ENCODE measurements at regions not wholly inside any gene's neighbourhood (a gene's known extent, or its start where the extent isn't known, plus 50 kb on each side); places are given as distances from the start of the nearest gene placed in this dataset.

GRCh38 chr11:70655816-70656215 is 257.5 kb downstream of the CTTN start:
- DNase-seq = no peak

- no peak for DNase-seq
These were observed 257.9 kb downstream of the CTTN start for GRCh38 chr11:70656252-70656651.

- DNase-seq = no peak
These were observed 261.9 kb downstream of the CTTN start for GRCh38 chr11:70660059-70660888.

- DNase-seq = no peak
These were observed 262.5 kb downstream of the CTTN start for GRCh38 chr11:70660889-70661197.

DNA sequence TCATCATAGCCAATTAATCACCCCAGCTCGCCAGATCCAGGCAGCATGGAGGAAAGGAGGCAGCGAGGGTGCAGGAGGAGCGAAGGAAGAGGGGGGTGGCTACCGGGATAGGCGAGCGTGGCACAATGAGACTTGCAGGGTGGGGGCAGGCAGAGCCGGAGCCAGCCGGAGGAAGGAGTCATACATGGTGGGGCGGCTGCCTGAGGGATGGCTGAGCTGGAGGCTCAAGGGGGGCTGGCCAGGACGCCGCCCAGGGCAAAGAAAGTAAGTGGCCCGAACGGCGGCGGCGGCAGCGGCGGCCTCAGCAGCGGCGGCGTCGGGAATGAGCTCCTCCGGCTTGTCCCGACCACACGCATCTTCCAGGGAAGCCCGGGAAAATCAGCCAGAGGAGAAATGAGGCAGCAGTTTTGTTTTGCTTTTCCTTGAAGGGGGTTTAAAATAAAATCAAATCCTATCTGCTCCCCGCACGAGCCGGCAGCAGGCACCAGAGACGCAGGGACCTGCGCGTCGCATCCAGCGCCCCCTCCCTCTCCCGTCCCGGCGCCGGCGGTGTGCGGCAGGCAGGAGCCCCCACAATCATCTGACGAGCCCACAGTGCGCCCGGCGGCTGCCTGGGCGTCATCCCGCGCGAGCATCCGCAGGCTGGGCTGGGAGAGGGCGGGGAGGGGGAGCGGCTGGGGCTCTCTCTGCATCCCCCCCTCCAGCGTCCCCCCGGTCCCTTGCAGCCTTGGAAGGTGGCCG is 263.6 kb downstream of the CTTN start:
- DNase-seq = peak; percentile 62

GRCh38 chr11:70662691-70663098 is 264.4 kb downstream of the CTTN start:
- peak; percentile 39 for DNase-seq

DNA sequence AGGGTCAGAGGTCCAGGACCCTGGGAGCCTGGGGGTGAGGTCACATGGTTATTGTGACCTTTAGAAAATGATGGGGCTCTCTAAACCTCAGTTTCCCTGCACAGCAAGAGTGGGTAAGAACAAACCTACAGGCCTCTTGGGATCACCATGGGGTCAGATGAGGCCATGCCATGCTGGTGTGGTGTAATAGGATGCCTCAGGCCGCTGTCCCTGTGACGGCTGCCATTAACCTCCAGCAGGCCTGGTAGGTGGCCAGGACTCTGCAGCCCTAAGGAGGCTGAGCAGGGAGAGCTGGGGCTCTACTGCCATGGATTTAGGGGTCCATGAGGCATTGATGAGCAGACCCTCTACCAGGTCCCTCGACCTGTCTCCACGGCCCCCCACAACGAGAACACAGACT is 265.5 kb downstream of the CTTN start:
- no peak for DNase-seq

- DNase-seq = no peak
These were observed 268.0 kb downstream of the CTTN start for GRCh38 chr11:70666311-70666710.

DNA sequence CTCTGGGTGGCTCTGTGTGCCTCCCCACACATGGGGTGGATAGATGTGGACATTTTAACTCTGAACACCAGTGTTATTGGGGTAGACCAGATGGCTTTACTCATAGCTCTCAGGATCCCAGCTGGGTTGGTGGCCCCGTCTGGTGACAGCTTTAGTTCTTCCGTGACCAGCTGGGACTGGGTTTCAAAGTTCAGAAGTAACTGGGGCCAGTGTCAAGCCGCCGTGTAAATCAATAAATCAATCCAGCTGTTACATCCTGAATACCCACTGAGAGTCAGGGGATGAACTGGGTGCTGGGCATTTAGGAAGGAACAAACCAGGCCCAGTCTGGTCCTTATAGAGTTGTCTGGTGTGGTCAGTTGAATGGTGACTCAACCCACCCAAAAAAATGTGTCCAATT is 269.4 kb downstream of the CTTN start:
- no peak for DNase-seq

DNA sequence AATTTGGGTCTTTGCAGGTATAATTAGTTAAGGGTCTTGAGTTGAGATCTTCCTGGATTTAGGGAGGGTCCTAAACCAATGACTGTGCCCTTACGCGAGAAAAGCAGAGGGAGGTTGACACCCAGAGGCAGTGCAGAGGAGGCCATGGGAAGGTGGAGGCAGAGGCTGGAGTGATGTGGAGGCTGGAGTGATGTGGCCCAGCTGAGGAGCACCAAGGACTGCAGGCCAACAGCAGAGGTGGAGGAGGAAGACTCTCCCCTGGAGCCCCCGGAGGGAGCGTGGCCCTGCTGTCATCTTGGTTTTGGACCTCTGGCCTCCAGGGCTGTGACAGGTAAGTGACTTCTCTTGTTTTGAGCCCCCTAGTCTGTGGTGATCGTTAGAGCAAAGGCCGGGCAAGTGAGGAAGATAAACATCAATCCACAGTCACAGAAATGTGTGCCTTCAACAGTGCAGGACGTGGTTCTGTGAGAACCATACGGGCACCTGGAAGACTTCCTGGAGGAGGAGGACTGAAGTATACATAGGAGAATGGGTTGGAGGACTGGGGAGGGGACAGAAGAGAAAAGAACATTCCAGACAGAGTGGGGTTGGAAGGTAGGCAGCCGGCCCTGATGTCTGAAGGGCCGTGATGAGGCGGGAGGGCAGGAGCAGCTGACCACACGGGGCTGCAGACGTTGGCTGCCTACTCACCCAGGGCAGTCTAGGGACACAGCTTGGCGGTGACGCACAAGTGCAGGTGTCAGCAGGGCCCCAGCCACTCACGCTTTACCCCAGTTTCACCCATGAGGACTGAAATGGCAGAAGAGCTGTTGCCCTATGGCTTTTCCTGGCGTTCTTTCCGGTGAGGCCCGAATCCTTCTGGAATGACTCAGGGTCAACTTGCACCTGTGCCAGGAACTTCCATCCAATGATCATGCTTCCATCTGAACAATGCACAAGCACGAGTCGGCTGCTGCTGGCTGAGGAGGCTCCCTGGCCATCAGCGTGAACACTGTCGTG is 270.2 kb downstream of the CTTN start:
- no peak for DNase-seq

DNA sequence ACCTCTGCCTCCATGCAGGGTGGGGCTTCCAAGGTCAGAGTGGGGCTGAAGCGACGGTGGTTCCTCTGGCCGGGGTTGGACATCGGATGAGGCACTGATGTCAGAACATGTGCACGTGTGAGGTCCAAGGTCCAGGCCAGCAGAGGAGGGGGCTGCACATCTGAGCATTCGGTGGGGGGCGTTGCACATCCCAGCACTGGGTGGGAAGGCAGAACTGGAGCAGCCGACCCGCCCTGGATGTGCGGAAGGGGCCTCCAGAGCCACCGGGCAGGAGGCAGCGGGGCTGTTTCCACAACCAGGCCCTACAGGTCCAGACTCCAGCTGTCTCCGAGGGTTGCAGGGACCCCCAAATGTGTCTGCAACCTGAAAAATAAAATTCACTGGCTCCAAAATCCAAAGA is 271.0 kb downstream of the CTTN start:
- DNase-seq = no peak

DNA sequence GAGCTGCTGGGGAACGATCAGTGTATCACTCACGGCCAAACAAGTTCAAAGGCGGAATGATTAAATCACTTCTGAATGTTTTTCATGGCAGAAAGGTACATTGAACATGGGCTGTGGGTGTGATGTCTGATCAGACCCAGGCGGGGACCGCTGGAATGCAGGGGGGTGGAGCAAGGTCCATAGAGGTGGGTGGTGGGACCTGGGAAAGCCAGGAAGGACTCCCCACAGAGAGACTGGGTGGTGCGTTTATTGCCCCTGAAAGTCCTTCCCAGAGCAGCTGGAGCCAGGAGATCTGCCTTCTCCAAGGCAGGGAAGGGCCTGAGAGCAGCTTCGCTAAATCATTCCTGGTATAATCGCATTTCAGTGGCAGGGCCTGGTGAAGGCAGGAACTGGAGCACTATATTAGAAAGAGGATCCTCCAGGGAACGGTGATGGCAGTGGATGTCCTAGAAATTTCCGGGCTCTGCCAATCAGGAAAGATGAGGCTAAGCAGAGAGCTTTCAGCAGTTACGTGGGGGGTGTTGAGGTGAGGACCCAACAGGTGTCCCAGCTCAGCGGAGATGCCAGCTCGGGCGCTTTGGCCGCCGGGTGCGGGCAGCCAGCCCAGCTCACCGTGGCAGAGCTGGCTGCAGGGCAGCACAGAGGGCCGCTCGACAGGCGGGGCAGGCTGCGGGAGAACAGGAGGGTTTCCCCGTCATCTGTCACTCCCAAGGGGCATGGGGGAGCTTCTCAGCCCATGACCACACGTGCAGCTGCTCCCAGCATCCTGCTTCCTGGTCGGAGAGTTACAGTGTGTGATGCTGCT is 271.7 kb downstream of the CTTN start:
- DNase-seq = peak; percentile 32

- DNase-seq = no peak
These were observed 272.3 kb downstream of the CTTN start for GRCh38 chr11:70670676-70671034.

DNA sequence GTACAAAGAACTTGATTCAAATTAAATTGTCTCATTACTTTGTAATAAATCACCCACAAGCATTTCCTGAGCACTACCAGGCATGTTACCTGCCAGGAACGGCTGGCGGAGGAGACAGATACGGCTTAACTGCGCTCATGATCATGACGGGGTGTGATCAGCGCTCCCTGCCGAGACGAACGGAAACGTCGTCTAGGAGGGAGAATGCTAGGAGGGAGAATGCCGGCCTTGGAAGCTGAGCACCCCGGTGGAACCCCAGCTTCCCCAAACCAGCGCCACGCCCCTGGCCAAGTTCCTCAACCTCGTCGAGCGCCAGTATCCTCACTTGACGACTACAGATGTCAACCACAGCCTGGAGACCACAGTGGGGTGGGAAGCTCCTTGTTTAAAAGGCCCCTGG is 272.8 kb downstream of the CTTN start:
- no peak for DNase-seq

GRCh38 chr11:70671611-70672010 is 273.3 kb downstream of the CTTN start:
- no peak for DNase-seq

DNA sequence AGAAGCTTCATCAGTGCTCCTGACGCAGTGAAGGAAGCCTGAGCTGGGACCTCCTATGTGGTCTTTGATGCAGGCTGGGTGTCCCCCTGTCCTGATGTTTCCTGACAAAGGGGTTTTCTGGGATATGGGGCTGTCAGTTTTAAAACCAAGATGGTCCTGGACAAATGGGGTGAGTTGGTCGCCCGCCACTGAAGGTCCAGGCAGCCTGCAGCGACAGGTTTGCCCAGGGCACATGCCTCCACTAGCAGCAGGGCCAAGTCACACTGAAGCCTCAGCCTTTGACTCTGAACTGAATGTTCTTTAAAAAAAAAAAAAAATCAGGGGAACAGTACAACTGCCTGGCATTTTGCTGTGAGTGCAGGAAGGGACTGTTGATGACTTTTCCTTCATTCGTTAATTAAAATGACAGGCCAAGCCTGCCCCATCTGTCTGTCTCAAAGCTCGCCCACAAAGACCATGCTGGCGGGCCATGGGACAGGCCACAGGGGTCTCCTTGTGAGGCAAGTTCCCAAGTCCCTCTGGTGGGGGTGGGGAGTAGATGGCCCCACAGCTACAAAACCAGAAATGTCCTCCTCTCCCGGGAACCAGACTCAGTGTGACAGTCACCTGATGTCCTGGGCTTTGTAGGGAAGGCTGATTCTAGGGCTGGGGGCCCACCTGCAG is 274.8 kb downstream of the CTTN start:
- DNase-seq = no peak

GRCh38 chr11:70674605-70675004 is 276.3 kb downstream of the CTTN start:
- DNase-seq = no peak

DNA sequence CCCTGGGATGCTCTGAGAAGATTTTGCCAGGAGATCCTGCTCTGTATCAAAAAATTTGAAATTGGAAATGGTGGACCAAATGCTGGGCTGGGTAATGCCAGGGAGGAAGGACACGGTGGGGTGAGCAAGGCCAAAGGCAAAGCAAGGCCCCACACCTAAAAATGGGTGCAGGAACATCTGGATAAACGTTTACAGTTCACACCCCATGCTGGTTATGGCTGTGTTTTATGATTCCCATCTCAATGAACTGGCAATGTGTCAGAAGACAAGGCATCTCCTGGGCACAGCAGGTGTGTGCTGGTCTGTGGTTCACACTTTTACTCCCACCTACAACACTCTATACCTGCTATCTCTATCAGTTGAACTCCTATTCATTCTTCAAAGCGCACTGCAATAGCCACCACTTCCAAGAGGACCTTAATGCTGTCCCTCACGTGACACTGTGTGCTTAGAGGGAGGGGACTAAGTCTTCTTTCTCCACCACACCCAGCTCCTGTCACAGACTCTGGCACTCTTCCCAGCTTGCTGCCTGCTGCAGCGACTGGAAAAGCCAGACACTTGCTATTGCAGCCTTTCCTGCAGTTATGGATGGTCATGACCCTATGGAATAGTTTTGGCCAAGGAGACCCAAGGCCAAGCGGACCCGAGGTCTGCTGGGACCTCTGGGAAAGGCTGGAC is 277.5 kb downstream of the CTTN start:
- DNase-seq = no peak

GRCh38 chr11:70677232-70677916 is 279.0 kb downstream of the CTTN start:
- DNase-seq = no peak
